Activated T-cell treated with anti-CD3 and anti-CD28 coated beads for 48 hours (primary cell): ENCODE measurements at regions not wholly inside any gene's neighbourhood (a gene's known extent, or its start where the extent isn't known, plus 50 kb on each side); places are given as distances from the start of the nearest gene placed in this dataset.

Experiments used
- DNase-seq: peaks from one replicate; pipeline ENCODE4 v3.0.0-alpha.2; 2020; ENCODE audit warnings: low read depth

DNA sequence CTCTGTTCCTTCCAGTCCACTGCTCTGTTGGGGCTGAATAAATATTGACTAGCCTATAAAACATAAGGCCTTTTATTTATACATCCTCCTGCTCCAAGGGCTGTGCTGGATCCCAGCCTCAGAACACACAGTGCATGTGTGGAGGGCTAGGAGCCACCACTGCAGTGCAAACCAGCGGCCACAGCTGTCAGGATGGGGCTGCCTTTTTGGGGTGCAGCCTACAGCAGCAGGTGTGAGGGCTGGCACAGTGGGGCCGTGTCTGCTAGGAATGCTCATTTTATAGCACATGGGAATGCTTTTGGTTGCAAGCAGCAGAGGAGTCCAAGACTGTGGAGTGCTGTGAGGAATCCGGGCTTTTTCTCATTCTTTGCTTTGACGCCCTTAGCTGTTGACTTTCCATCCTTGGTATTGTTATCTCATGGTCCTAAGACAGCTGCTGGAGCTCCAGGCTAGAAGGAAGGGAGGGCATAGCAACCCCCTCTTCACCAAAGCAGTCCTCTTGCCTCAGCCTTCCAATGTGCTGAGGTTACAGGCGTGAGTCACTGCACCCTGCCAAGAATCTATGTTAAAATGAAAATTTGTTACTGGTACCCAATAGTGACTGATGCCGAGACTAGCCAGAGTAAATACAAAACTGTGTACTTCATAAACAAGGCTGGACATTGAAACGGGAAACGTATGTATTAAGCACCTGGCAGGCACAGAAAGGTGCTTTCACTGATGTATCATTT is 334.3 kb upstream of the GATB start:
- DNase-seq = no peak

DNA sequence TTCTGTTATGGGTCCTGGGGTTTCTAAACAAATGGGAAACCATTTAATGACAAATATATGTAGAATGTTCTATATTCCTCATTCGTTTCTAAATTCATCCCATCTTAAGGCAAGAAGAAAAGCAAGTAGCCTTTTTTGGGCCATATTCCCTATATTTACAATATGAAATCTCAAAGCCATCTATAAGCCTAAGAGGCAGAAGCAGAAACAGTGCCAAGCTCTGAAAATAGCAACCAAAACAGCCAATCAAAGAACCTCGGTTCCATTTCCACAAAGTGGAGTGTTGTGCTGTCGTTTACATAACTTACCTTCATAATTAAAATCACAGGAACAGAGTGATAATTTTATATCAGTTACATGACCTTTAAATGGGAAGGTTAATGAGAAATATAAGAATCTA is 330.6 kb upstream of the GATB start:
- no peak for DNase-seq

DNA sequence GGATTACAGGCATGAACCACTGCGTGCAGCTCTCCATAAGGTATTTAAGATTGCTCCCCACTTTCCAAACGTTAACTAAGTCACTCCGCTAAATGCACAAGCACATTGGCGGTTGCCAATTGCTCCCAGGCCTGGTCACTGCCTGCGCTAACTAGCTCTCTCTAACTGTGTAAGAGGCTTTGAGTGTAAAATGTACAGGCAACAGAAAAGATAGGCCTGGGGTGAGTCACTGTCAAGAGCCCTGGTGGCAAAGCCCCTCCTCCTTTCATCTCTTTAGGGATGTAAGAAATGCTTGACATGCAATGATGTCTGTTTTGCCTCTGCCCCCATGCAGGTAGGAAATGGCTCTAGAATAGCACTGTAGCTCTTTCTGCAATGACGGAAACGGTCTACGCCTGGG is 329.7 kb upstream of the GATB start:
- DNase-seq = no peak

DNA sequence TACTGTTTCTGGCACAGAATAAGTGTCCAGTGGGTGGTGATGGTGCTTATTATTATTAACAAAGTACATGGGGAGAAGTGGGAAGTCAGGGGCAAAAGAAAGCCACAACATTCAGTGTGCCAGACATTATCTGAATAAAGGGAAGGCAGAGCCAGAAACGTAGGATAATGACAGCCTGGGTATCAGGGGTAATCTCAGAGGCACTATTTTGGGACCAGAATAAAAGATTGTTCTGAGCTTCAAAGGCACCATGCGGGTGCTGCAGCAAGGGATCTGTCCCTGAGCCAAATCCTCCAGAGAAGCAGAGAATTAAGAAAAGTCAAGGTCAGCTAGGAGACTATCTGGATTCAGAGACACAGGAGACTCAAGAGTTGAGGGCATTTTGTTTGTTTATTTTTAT is 328.8 kb upstream of the GATB start:
- no peak for DNase-seq

DNA sequence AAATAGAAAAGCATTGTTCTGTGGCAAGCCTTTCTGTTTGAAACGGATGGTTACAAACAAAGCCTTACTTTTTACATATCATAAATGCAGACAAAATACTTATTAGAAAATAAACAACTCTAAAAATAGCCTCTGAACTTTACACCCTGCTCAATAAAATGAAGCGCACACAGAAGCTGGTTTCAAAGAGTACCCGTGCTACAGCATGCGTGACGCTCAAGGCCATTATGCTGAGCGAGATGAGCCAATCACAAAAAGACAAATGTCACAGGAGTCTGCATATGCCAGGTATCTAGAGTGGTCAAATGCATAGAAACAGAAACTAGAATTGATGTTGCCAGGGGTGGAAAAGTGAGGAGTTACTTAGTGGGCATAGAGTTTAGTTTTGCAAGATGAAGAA is 326.5 kb upstream of the GATB start:
- no peak for DNase-seq

DNA sequence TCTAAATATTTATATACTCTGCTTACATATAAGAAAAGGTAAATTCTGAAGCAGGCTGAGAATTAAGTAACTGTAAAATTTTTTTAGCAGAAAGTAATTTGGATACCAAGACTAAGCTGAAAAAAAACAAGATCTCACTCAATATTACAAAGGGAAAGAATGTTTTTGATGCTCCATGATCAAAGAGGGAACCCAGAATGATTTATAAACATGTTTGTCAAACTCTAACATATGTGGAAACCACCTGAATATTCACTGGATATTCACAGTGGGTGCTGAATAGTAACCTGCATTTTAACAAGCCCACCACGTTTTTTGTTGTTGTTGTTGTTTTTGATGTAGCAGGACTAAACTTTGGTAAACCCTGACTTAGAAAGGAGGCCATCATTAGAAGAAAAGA is 324.9 kb upstream of the GATB start:
- no peak for DNase-seq

DNA sequence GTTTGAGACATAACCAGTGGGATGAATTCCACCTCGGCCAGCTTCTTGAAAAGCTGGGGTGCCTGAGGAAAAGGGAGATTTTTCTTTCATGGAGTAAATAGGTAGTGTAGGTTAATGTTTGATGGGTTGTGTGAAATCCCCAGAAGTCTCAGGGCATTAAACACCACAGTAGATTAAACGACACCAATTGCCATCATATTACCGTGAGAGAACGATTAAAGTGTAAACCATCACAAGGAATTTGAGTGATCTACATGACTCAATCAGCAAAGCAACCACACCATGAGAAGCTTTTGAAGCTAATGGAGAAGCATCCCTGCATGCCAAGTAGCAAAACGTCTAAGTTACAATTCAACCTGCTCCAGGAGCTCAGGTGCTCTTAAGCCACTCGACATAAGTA is 322.5 kb upstream of the GATB start:
- no peak for DNase-seq

DNA sequence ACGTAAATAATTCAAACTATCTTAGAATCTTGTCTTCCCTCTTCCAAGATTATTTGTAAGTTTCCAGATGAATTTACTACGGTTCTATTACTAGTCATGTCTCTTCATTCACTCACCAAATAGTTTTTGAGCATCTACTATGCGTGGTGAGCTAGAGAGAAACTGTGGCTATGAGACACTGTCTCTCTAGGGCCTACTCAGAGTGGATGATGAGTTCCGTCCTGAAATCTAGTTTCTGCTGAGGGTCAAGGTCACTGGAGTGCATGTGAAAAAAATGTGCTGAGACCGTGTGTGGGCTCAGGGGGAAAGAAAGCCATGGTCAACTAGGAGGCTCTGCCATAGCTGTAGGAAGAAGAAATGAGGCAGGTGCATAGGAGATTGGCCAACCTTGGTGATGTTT is 320.2 kb upstream of the GATB start:
- DNase-seq = no peak

DNA sequence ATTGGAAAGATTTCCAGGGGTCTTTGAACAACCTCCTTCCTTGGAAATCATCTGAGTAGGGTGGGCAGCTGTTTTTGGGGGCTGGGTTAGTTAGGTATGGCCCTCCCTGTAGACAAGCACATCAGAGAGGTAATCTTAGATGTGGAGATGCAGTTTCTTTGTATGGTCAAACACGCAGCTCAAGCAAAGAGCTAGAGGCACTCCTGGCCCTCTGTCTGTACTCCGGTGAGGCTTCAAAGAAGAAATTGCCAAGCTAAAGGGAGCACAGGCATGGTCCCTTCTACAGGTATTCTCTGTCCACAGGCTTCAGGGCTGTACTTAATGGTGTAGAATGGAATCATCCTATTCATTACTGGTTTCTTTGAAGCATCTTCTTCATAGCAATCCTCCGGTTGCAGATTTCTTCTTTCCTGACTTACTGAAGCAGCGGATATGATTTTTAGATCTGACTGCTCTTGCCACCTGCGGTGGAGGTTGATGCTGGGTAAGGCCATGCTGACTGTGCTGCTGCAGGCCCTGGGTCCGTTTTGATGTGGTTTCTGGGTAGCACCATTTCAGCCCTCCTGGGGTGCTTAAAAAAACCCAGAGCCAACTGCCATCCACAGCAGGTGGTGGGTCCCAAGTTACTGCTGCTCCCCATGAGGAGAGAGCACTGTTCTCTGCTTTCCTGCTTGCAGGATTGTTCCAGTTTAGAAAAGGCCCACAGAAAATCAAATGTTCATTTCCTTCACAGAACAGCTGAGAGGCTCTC is 318.9 kb upstream of the GATB start:
- no peak for DNase-seq

DNA sequence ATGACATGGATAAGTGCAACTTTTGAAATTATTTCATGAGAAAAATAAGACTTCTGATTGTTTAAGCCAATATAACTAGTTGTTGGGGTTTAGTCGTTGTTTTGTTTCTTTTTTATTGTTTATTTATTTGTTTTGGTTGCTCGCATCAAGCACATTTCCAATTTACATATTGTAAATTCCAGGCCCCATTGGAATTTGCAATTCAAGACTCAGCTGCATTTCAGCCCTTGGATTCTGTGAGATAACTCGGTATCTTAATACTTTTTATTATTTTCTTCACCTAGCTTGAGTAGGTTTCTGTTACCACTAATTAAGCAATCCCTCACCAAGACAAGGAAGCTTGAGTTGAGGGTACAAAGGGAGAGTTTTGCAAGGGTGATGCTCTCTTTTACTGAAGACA is 318.3 kb upstream of the GATB start:
- no peak for DNase-seq

DNA sequence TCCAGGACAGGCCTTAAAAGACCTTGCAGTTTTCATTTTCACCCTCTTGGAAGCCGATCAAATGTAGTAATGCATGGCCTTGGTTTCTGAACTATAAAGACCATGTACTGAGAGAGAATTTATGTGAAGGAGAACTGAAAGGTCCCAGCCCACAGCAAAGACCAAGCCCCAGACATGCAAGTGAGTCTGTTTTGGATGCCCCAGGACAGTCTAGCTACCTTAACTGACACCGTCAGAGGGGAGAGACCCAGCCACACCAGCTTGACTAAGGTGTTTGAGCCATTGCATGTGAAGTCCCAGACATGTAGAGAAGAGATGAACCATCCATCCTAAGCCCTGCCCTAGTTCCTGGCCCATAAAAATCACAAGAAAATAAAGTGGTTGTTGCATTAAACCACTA is 316.8 kb upstream of the GATB start:
- DNase-seq = no peak

DNA sequence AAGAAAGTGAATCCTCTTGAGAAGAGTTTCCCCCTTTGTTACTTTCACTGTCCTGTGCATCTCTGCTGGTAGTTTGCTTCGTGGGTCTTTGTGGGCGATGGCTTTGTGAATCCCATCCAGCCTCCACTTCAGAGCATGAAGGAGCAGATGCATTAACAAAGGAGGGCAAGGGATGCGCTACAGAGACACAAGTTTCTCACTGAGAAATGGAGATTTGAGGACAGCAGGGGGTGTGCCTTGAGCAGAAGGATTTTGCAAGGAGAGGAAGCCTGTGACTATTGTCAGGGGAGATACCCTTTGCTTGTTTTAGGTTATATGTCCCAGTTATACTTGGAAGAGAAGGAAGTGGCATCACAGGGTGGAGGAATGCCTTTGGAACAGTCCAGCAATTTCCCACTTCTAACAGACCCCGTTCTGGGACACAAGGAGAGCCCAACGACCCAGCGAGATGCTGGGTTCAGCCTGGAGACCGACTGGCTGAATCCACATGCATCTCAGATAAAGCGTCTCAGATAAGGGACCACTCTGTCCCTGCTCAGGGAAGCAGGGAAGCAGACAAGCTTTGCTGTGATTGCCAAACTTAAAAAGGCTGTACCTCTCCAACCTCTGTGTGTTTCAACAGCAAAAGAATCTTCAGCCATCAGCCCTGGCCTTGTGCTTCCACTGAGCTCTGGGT is 314.6 kb upstream of the GATB start:
- no peak for DNase-seq

DNA sequence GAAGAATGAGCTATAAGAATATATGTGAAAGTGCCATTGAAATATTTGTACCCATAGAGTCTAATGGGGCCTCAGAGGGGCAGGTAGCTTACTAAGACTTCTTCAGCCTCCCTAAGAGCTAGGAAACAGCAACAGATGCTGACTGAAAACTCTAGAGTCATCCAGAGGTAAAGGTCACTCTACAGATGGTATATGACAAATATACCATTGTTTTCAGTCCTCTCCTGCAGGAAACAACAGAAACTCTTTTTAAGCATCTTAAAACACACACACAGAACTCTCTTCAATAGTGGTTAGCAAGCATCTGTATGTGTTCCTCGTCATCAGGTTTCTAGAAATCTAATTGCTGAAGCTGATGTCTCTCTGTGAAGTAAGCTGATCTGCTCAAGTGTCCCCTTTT is 313.8 kb upstream of the GATB start:
- no peak for DNase-seq

DNA sequence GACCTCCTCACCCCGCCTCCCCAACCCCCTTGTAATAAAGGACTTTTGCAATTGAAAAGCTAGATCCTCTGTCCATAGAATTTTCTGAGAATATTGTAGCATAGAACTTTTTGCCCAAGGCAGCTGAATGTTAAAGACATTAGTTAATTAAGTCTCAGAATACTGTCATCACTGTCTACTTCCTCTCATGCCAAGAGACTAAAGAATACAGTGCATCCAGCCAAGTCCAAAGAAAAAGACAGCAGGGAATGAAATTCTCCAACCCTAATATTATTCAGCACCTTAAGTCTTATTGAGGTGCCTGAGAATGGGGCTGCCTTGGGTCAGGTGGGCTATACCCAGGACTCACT is 313.3 kb upstream of the GATB start:
- DNase-seq = no peak

DNA sequence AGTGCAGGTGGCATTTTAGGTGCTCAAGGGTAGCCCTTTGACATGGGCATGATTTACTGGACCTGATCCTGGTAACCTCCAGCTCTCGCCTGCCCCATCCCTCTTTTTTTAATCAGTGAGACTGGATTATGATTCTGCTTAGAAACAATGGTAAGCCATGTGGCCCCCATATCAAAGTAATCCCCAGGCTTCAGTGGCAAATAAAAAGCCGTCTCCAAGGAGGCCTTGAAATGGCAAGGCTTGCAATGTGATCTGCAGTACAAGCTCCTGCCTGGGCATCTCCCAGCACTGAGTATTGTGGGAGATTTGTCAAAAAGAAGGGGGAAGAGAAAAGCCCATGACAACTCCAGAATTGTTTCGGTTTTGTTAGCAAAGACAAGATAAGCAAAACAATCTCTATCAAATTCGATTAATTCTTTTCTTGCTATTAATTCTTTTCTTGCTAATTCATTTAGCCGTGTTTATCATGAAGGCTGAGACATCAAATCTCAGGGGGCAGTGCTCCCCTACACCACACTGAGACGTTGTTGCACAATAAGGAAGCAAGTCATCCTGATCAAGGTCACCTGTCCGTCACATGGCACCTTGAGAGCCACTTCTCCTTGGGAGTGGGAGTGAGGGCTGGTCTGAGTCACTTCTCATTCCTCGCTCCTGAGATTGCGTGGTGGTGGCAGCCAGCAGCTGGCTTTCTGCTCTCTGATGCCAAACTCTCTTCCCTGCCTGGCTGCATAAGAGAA is 312.7 kb upstream of the GATB start:
- no peak for DNase-seq

DNA sequence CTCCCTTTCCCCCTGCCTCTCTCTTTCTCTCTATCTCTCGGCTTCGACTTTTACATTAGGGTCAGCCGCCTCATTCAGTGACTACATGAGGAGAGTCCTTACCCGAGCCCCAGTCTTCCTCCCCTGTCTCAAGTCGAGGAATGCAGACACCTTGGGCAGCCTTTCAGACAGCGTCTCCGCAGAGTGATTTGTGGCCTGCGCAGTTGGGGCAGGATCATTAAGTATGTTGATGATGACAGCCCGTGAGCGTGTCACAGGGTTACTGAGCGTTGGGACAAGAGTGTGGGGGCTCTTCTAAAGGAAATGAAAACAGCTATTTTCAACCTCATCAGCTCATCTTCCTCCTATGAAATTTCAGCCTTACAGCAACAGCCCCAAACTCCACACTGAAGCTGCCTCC is 312.1 kb upstream of the GATB start:
- DNase-seq = no peak

DNA sequence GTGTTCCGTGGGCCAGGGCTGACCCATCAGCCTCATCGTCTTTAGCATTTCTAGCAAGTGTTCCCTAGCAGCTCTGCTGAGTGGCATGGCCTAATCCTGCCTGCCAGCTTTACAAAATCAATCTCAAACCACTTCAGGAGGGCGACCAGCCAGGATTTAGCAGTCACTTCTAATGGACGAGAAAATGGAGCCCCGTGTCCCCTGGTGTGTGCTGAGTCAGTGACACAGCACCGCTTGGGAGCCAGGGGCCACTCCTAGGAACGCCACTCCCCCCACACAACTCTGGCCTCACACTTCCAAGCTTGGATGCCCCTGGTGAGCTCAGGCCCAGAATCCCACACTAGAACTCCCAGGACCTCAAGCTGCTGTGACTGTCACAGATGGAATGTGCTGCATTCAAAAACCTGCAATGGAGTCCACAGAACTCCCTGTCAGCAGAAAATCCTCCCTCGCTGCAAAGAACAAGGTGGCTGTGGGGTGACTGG is 311.2 kb upstream of the GATB start:
- DNase-seq = no peak

DNA sequence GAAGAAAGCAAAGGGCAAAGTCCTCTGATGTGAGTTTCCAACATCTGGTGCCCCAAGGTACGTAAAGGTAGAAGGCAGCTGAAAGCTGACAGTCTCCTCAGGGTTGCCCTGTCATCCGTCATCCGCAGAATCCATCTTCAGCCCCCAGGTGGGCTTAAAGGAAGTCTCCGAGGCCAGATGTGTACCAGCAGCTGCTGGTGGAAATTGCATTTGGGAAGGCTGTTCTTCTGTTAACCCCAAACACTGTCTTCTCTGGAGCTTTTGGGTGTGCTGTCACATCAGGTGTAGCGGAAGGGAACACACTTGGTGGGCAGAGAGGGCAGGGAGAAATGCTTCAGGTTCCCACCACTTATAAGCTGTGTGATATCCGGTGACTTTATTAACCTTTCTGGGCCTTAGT is 310.0 kb upstream of the GATB start:
- DNase-seq = no peak

DNA sequence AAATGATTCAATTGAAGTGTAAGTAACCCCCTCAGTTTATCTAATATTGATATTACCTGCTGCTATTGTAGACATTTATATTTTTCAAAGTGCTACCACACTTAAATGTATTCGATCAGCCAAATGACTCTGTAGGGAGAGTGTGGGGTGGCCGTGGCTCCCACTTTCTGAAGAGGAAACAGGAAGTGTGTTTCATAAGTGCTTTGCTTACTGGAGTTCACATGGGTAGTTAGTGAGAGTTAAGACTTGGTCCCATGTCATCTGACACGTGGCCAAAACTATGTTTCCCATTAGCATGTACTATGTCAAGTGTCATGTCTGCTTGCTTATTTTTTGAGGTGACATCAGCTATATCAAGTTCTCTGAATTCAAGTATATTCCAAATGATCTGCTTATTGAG is 308.1 kb upstream of the GATB start:
- no peak for DNase-seq

DNA sequence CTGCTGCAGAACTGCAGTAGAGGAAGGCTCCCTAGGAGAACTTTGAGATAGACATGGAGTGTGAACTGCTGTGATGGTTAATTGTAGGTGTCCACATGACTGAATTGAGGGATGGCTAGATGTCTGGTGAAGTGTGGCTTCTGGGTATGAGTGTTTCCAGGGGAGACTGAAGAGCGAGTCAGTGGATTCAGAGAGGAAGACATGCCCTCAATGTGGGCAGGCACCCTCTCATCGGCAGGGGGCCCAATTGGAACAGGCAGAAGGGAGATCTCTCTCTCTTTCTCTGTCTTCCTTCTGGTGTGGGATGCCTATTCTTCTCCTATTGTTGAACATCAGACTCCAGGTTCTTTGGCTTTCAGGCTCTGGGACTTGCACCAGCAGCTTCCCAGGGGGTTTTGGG is 304.7 kb upstream of the GATB start:
- DNase-seq = no peak

DNA sequence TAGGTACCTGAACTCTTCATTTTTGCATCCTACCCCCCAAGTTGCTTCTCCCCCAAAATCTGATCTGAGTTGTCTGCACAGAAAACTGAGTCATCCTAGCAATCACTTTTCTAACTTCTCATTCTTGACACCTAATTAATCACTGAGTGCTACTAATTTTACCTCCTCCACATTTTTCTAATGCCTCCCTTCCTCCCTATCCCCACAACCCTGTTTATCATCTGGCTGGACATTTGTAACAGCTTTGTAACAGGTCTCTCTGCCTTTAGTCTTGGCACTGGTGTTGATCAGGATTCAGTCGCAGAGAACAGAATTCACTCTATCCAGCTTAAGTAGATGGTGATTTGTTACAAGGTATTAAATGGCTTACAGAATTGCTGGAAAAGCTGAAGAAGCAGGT is 303.9 kb upstream of the GATB start:
- DNase-seq = no peak

DNA sequence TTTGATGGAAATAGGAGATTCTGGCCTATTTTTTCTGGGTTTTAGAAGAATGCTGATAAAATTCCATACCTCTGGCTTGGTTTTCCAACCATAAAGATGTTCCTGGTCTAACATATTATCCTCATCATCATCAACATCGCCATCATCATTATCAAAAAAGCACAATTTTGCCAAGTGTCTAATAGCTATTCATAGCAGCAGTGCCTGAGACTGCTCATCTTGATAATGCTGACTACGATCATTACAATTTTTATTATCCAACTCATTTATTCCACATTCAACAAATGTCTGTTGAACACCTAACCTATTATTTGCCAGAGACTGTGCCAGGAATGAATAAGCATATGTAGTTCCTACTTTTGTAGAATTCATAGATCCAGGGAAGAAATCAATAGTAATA is 303.5 kb upstream of the GATB start:
- DNase-seq = no peak
